Calu3 (cell line): ENCODE measurements at regions not wholly inside any gene's neighbourhood (a gene's known extent, or its start where the extent isn't known, plus 50 kb on each side); places are given as distances from the start of the nearest gene placed in this dataset.

Source experiments
- BruUV-seq: library from RNA; stranded (reverse); fragments of 400-500 nt; replicated peaks from 2 replicates; lab custom pipeline; 2021; lab: Mats Ljungman, UMichigan
- CTCF ChIA-PET: fragments of 300-600 bp; sonication (Branson Sonifier 250); formaldehyde crosslinking; loops from one replicate; lab custom pipeline; 2022; ENCODE audit warnings: antibody characterized with exemption; lab: Charles Lee
- DNase-seq: peaks from one replicate; pipeline ENCODE4 v3.0.0; 2022
- H3K27ac Mint-ChIP-seq: one replicate; pipeline ENCODE4 v1.8.0; 2022; ENCODE audit warnings: mixed read lengths; ENCODE audit not compliant: unreplicated experiment
- H3K27me3 Mint-ChIP-seq: one replicate; pipeline ENCODE4 v1.8.0; 2022; ENCODE audit warnings: mixed read lengths; ENCODE audit not compliant: unreplicated experiment
- H3K36me3 Mint-ChIP-seq: one replicate; pipeline ENCODE4 v1.8.0; 2022; ENCODE audit warnings: mild to moderate bottlenecking, moderate library complexity, mixed read lengths; ENCODE audit not compliant: insufficient read depth, unreplicated experiment
- H3K4me1 Mint-ChIP-seq: one replicate; pipeline ENCODE4 v1.8.0; 2022; ENCODE audit warnings: mild to moderate bottlenecking, low read depth, mixed read lengths; ENCODE audit not compliant: unreplicated experiment
- H3K4me3 Mint-ChIP-seq: one replicate; pipeline ENCODE4 v1.8.0; 2022; ENCODE audit warnings: mild to moderate bottlenecking, low read depth, moderate library complexity, mixed read lengths; ENCODE audit not compliant: unreplicated experiment
- H3K9me3 Mint-ChIP-seq: one replicate; pipeline ENCODE4 v1.8.0; 2022; ENCODE audit warnings: low read depth, mixed read lengths; ENCODE audit not compliant: unreplicated experiment
- CTCF ChIP-seq: fragments of 200-600 bp; IDR thresholded peaks from one replicate; pipeline ENCODE4 v1.8.0; 2022; ENCODE audit warnings: antibody characterized with exemption; ENCODE audit not compliant: unreplicated experiment
- intact Hi-C: fragments of 100-400 bp; cut with micrococcal nuclease; formaldehyde crosslinking; loops from one replicate; pipeline ENCODE4 v1.10.0; 2022; ENCODE audit not compliant: unreplicated experiment

GRCh38 chr11:19463976-19464375 lies 223.2 kb upstream of the E2F8 start:
- Mint-ChIP-seq H3K27me3 (peaks cover 67% of the 10 kb centered on the region), H3K9me3 (no peaks in the 10 kb centered on the region), H3K36me3 (no peaks in the 10 kb centered on the region), H3K4me3 (no peak overlapping the region), H3K27ac (no peak overlapping the region), H3K4me1 (no peaks in the 10 kb centered on the region)
- CTCF ChIA-PET = no interaction called here
- no peak for DNase-seq
- intact Hi-C loops = no loop called here
- BruUV-seq = no TSS peak
- TF ChIP-seq CTCF = no peak

- no peak overlapping the region for H3K27ac Mint-ChIP-seq
- no peak for TF ChIP-seq CTCF
- CTCF ChIA-PET = no interaction called here
- no peaks in the 10 kb centered on the region for H3K36me3 Mint-ChIP-seq
- H3K4me1 Mint-ChIP-seq = no peaks in the 10 kb centered on the region
- H3K9me3 Mint-ChIP-seq = no peaks in the 10 kb centered on the region
- no TSS peak for BruUV-seq
- H3K4me3 Mint-ChIP-seq = no peak overlapping the region
- intact Hi-C loops = no loop called here
- peaks cover 63% of the 10 kb centered on the region for H3K27me3 Mint-ChIP-seq
- DNase-seq = no peak
These were observed 220.1 kb upstream of the E2F8 start for GRCh38 chr11:19460718-19461405.

- BruUV-seq = no TSS peak
- Mint-ChIP-seq H3K9me3 (no peaks in the 10 kb centered on the region), H3K36me3 (no peaks in the 10 kb centered on the region), H3K27ac (no peak overlapping the region), H3K4me1 (no peaks in the 10 kb centered on the region), H3K27me3 (peaks cover 64% of the 10 kb centered on the region), H3K4me3 (no peak overlapping the region)
- CTCF ChIA-PET = interaction anchor here (0.6 kb wide), 2 partner anchors 21 to 130 kb away, joined by 3 read pairs; no protein-coding TSS in a partner anchor
- no peak for TF ChIP-seq CTCF
- no peak for DNase-seq
- intact Hi-C loops = no loop called here
These were observed 218.5 kb upstream of the E2F8 start for GRCh38 chr11:19459240-19459639.

- Mint-ChIP-seq H3K9me3 (no peaks in the 10 kb centered on the region), H3K4me3 (no peak overlapping the region), H3K27me3 (peaks cover 65% of the 10 kb centered on the region), H3K27ac (no peak overlapping the region), H3K4me1 (no peaks in the 10 kb centered on the region), H3K36me3 (no peaks in the 10 kb centered on the region)
- no peak for TF ChIP-seq CTCF
- no TSS peak for BruUV-seq
- CTCF ChIA-PET = interaction anchor here (0.6 kb wide), 2 partner anchors 21 to 131 kb away, joined by 3 read pairs; no protein-coding TSS in a partner anchor
- DNase-seq = no peak
- intact Hi-C loops = no loop called here
These were observed 218.0 kb upstream of the E2F8 start for GRCh38 chr11:19458721-19459120.
